Stimulated activated CD4-positive, alpha-beta T cell treated with anti-CD3 and anti-CD28 coated beads, Interleukin-12 subunit alpha, Interleukin-12 subunit beta, amount 100 ng/mL, for 48 hours (primary cell): ENCODE measurements at regions not wholly inside any gene's neighbourhood (a gene's known extent, or its start where the extent isn't known, plus 50 kb on each side); places are given as distances from the start of the nearest gene placed in this dataset.

Source experiments
- DNase-seq, 3 donors: peaks; one replicate each; pipeline ENCODE4 v3.0.0-alpha.2; 2020; ENCODE audit warnings: low read depth in 2 of 3, low spot score in 1 of 3

- DNase-seq: no peak
Measured at GRCh38 chr2:120850551-120850950, 114.9 kb downstream of the GLI2 start.

GRCh38 chr2:120851116-120851773, 115.6 kb downstream of the GLI2 start:
- DNase-seq: no peak

- DNase-seq: no peak
Measured at GRCh38 chr2:120852200-120852815, 116.6 kb downstream of the GLI2 start.

- DNase-seq: no peak
Measured at GRCh38 chr2:120853306-120854013, 117.8 kb downstream of the GLI2 start.

- no peak for DNase-seq
Measured at GRCh38 chr2:120854014-120854620, 118.4 kb downstream of the GLI2 start.

- DNase-seq: no peak
Measured at GRCh38 chr2:120854766-120855530, 119.3 kb downstream of the GLI2 start.

GRCh38 chr2:120855855-120856405, 120.3 kb downstream of the GLI2 start:
- no peak for DNase-seq

GRCh38 chr2:120856421-120856862, 120.8 kb downstream of the GLI2 start:
- DNase-seq: no peak

- no peak for DNase-seq
Measured at GRCh38 chr2:120857422-120857821, 121.8 kb downstream of the GLI2 start.

- DNase-seq: no peak
Measured at GRCh38 chr2:120857931-120858330, 122.3 kb downstream of the GLI2 start.

GRCh38 chr2:120858361-120859106, 122.9 kb downstream of the GLI2 start:
- no peak for DNase-seq

GRCh38 chr2:120859128-120859527, 123.5 kb downstream of the GLI2 start:
- no peak for DNase-seq

- no peak for DNase-seq
Measured at GRCh38 chr2:120859814-120860578, 124.3 kb downstream of the GLI2 start.

GRCh38 chr2:120860579-120860922, 124.9 kb downstream of the GLI2 start:
- DNase-seq: no peak

GRCh38 chr2:120861191-120861575, 125.5 kb downstream of the GLI2 start:
- DNase-seq: no peak

GRCh38 chr2:120861576-120862191, 126.0 kb downstream of the GLI2 start:
- DNase-seq: no peak

GRCh38 chr2:120862201-120863060, 126.8 kb downstream of the GLI2 start:
- no peak for DNase-seq

- no peak for DNase-seq
Measured at GRCh38 chr2:120863146-120863545, 127.5 kb downstream of the GLI2 start.
